HepG2 (cell line): ENCODE measurements at regions not wholly inside any gene's neighbourhood (a gene's known extent, or its start where the extent isn't known, plus 50 kb on each side); places are given as distances from the start of the nearest gene placed in this dataset.

ENCODE experiments used
- ATAC-seq: fragments of 200-7000 bp; cut with Tn5 transposase; 3 replicates; pipeline ENCODE4 v1.9.1; 2020; ENCODE audit warnings: mild to moderate bottlenecking, moderate library complexity
- BruUV-seq: library from RNA; stranded (reverse); fragments of 400-500 nt; replicated peaks from 2 replicates; lab custom pipeline; 2021; lab: Mats Ljungman, UMichigan
- CTCF ChIA-PET: fragments of 300-600 bp; formaldehyde crosslinking; extraction: SDS; loops from one replicate; lab custom pipeline; 2021; ENCODE audit warnings: low total read pairs, inconsistent platforms, low intra/inter-chr PET ratio; lab: Yijun Ruan, JAX
- POLR2A ChIA-PET: fragments of 350-600 bp; sonication (Branson Sonifier 250); formaldehyde crosslinking; loops from one replicate; lab custom pipeline; 2020; ENCODE audit warnings: antibody characterized with exemption, inconsistent platforms; lab: Yijun Ruan, JAX
- DNase-seq: peaks from one replicate; pipeline ENCODE4 v3.0.0-alpha.2; 2015; ENCODE audit warnings: low spot score
- FAIRE-seq: peaks from 3 replicates; lab custom pipeline; 2011; peaks lifted over from hg19 to GRCh38; lab: Jason Lieb, UNC
- H2AFZ ChIP-seq: one replicate; pipeline ENCODE4 v1.6.1; 2011; ENCODE audit warnings: low read length, inconsistent platforms
- H3K27ac ChIP-seq: fragments of 300-600 bp; 3 replicates; pipeline ENCODE4 v1.8.0; 2011; ENCODE audit warnings: mixed run types, mild to moderate bottlenecking, mixed read lengths, low read length, inconsistent platforms; ENCODE audit not compliant: insufficient read depth; ENCODE audit errors: extremely low read length
- H3K27me3 ChIP-seq, 2 experiments: fragments of 200-600 bp in 1 of 2; 2 replicates in 1 of 2; 3 replicates in 1 of 2; pipeline versions ENCODE4 v1.6.0 to v1.8.0; 2011; ENCODE audit warnings: low read length in 2 of 2, mild to moderate bottlenecking in 2 of 2, moderate library complexity in 2 of 2, inconsistent platforms in 1 of 2; ENCODE audit not compliant: insufficient read depth in 2 of 2, control insufficient read depth in 1 of 2
- H3K36me3 ChIP-seq, 2 experiments: fragments of 200-600 bp in 1 of 2; replicated peaks in 1 of 2; 2 replicates in 1 of 2; 3 replicates in 1 of 2; pipeline versions ENCODE4 v1.5.1 to v1.8.0; 2011; ENCODE audit warnings: low read length in 2 of 2, inconsistent platforms in 1 of 2; ENCODE audit not compliant: insufficient read depth in 2 of 2, control insufficient read depth in 1 of 2
- H3K4me1 ChIP-seq: 2 replicates; pipeline ENCODE4 v1.5.1; 2012; ENCODE audit warnings: low read length, inconsistent platforms; ENCODE audit not compliant: insufficient read depth
- H3K4me2 ChIP-seq: 2 replicates; pipeline ENCODE4 v1.6.0; 2011; ENCODE audit warnings: low read depth, low read length, inconsistent platforms
- H3K4me3 ChIP-seq, 3 experiments: fragments of 200-600 bp in 1 of 3; sonication (generic), shearing (Covaris generic) in 1 of 3; replicated peaks in 1 of 3; 2 replicates each; pipeline ENCODE4 v1.5.1; 2011 to 2016; ENCODE audit warnings: low read length in 3 of 3, inconsistent platforms in 2 of 3, low read depth in 2 of 3, mild to moderate bottlenecking in 2 of 3, control low read depth in 1 of 3, mixed read lengths in 1 of 3; ENCODE audit not compliant: insufficient read depth in 1 of 3
- H3K79me2 ChIP-seq: one replicate; pipeline ENCODE4 v1.6.1; 2011; ENCODE audit warnings: low read length, inconsistent platforms; ENCODE audit not compliant: insufficient read depth
- H3K9ac ChIP-seq: 2 replicates; pipeline ENCODE4 v1.6.0; 2011; ENCODE audit warnings: mild to moderate bottlenecking, low read depth, low read length, inconsistent platforms; ENCODE audit not compliant: insufficient read depth
- H3K9me3 ChIP-seq: 2 replicates; pipeline ENCODE4 v1.5.1; 2012; ENCODE audit warnings: mild to moderate bottlenecking, low read length
- H4K20me1 ChIP-seq: 2 replicates; pipeline ENCODE4 v1.6.0; 2011; ENCODE audit warnings: inconsistent platforms, mild to moderate bottlenecking, low read length, moderate library complexity; ENCODE audit not compliant: insufficient read depth
- ARID2 ChIP-seq: sonication (generic); formaldehyde crosslinking; IDR thresholded peaks from 2 replicates; pipeline ENCODE4 v1.8.1; 2022; ENCODE audit warnings: mild to moderate bottlenecking, missing genetic modification reagents, borderline replicate concordance
- ARID3A ChIP-seq: IDR thresholded peaks from 2 replicates; pipeline ENCODE4 v1.6.1; 2012; ENCODE audit warnings: low read depth, low read length, improper control_type of control experiment
- DNMT1 ChIP-seq: sonication (generic); formaldehyde crosslinking; IDR thresholded peaks from 2 replicates; pipeline ENCODE4 v1.5.1; 2020; ENCODE audit warnings: mild to moderate bottlenecking, missing genetic modification reagents
- FOXA3 ChIP-seq: IDR thresholded peaks from 2 replicates; pipeline ENCODE4 v1.6.1; 2016; ENCODE audit warnings: missing genetic modification reagents, missing compliant biosample characterization
- HMG20B ChIP-seq: conservative IDR thresholded peaks from 2 replicates; pipeline ENCODE4 v1.6.1; 2016; ENCODE audit warnings: missing genetic modification reagents, missing compliant biosample characterization
- IRX3 ChIP-seq: sonication (generic); formaldehyde crosslinking; IDR thresholded peaks from 2 replicates; pipeline ENCODE4 v1.8.1; 2023; ENCODE audit warnings: mild to moderate bottlenecking, low read depth, missing genetic modification reagents, borderline replicate concordance
- JARID2 ChIP-seq: sonication (generic); formaldehyde crosslinking; IDR thresholded peaks from 2 replicates; pipeline ENCODE4 v1.8.1; 2023; ENCODE audit warnings: missing genetic modification reagents, inconsistent platforms; ENCODE audit not compliant: insufficient replicate concordance
- MED13 ChIP-seq: sonication (generic); formaldehyde crosslinking; IDR thresholded peaks from 2 replicates; pipeline ENCODE4 v1.5.0; 2020; ENCODE audit warnings: missing genetic modification reagents
- NFKBIZ ChIP-seq: IDR thresholded peaks from 2 replicates; pipeline ENCODE4 v1.6.1; 2018; ENCODE audit warnings: missing genetic modification reagents, missing compliant biosample characterization
- PLSCR1 ChIP-seq: sonication (generic); formaldehyde crosslinking; IDR thresholded peaks from 2 replicates; pipeline ENCODE4 v1.5.0; 2020; ENCODE audit warnings: missing genetic modification reagents, mild to moderate bottlenecking, borderline replicate concordance
- RORA ChIP-seq: sonication (generic); formaldehyde crosslinking; IDR thresholded peaks from 2 replicates; pipeline ENCODE4 v1.5.0; 2020; ENCODE audit warnings: mild to moderate bottlenecking, missing genetic modification reagents, moderate library complexity
- SCMH1 ChIP-seq: sonication (generic); formaldehyde crosslinking; IDR thresholded peaks from 2 replicates; pipeline ENCODE4 v1.9.0; 2021; ENCODE audit warnings: missing genetic modification reagents, mild to moderate bottlenecking, borderline replicate concordance
- SIX4 ChIP-seq: sonication (generic); formaldehyde crosslinking; IDR thresholded peaks from 2 replicates; pipeline ENCODE4 v1.4.0; 2020; ENCODE audit warnings: missing genetic modification reagents
- SMC3 ChIP-seq: IDR thresholded peaks from 2 replicates; pipeline ENCODE4 v1.6.1; 2011; ENCODE audit warnings: low read length, improper control_type of control experiment
- SP2 ChIP-seq: sonication (generic); formaldehyde crosslinking; IDR thresholded peaks from 2 replicates; pipeline ENCODE4 v1.5.1; 2020; ENCODE audit warnings: mild to moderate bottlenecking, missing genetic modification reagents
- SPEN ChIP-seq: sonication (generic); formaldehyde crosslinking; IDR thresholded peaks from 2 replicates; pipeline ENCODE4 v1.5.1; 2020; ENCODE audit warnings: low read depth, mild to moderate bottlenecking, missing genetic modification reagents
- SRF ChIP-seq: IDR thresholded peaks from 2 replicates; pipeline ENCODE4 v1.6.1; 2011; ENCODE audit warnings: mild to moderate bottlenecking, low read depth, low read length, moderate library complexity
- TFDP1 ChIP-seq: IDR thresholded peaks from 2 replicates; pipeline ENCODE4 v1.6.1; 2016; ENCODE audit warnings: missing compliant biosample characterization, missing genetic modification reagents, borderline replicate concordance
- YEATS2 ChIP-seq: sonication (generic); formaldehyde crosslinking; IDR thresholded peaks from 2 replicates; pipeline ENCODE4 v1.4.0; 2020; ENCODE audit warnings: missing genetic modification reagents, borderline replicate concordance
- ZNF3 ChIP-seq: IDR thresholded peaks from 2 replicates; pipeline ENCODE4 v1.7.0; 2017; ENCODE audit warnings: inconsistent platforms
- ZNF547 ChIP-seq: sonication (generic); formaldehyde crosslinking; IDR thresholded peaks from 2 replicates; pipeline ENCODE4 v1.5.1; 2020; ENCODE audit warnings: mild to moderate bottlenecking, missing genetic modification reagents
- ZNF740 ChIP-seq: sonication (generic); formaldehyde crosslinking; IDR thresholded peaks from 2 replicates; pipeline ENCODE4 v1.4.0; 2020; ENCODE audit warnings: missing genetic modification reagents
- in situ Hi-C: cut with HindIII; loops from 2 replicates; pipeline ENCODE4 v1.10.0; 2017; ENCODE audit warnings: low pct_unique_long_range_greater_than_20kb; ENCODE audit not compliant: extremely low pct_ligation_motif_present
- intact Hi-C: fragments of 100-400 bp; cut with micrococcal nuclease; formaldehyde crosslinking; loops from one replicate; pipeline ENCODE4 v1.10.0; 2022; ENCODE audit not compliant: unreplicated experiment

- TF ChIP-seq DNMT1, result no peak
- TF ChIP-seq ARID3A, result no peak
- no peak for TF ChIP-seq ZNF740
- TF ChIP-seq ZNF3 (CRISPR knock-in tag), result no peak
- TF ChIP-seq SMC3, result no peak
- no peak for TF ChIP-seq SRF
- no peak for TF ChIP-seq SPEN (CRISPR knock-in tag)
These were observed 136.9 kb downstream of the MBL2 start (continued) for GRCh38 chr10:52635651-52636050.

GRCh38 chr10:52636874-52637273 is 135.7 kb downstream of the MBL2 start:
- in situ Hi-C loops (no loop called here), intact Hi-C loops (no loop called here)
- no peak overlapping the region for H3K9ac ChIP-seq
- ChIA-PET CTCF (no interaction called here), POLR2A (no interaction called here)
- no peak overlapping the region for H3K4me3 ChIP-seq
- no peaks in the 10 kb centered on the region for H3K79me2 ChIP-seq
- no peaks in the 10 kb centered on the region for H4K20me1 ChIP-seq
- no peak overlapping the region for H2AFZ ChIP-seq
- ATAC-seq (no peak), FAIRE-seq (no peak), DNase-seq (no peak)
- H3K4me2 ChIP-seq, result no peak overlapping the region
- H3K27me3 ChIP-seq, result no peaks in the 10 kb centered on the region
- no peaks in the 10 kb centered on the region for H3K36me3 ChIP-seq
- BruUV-seq, result no TSS peak
- H3K4me1 ChIP-seq, result peaks cover 19% of the 10 kb centered on the region
- H3K27ac ChIP-seq, result no peak overlapping the region
- H3K9me3 ChIP-seq, result no peaks in the 10 kb centered on the region
- TF ChIP-seq ARID2 (no peak), YEATS2 (no peak), SIX4 (CRISPR knock-in tag) (no peak), SCMH1 (CRISPR knock-in tag) (no peak), FOXA3 (no peak), PLSCR1 (CRISPR knock-in tag) (no peak), SP2 (CRISPR knock-in tag) (no peak), IRX3 (CRISPR knock-in tag) (no peak), HMG20B (CRISPR knock-in tag) (no peak), JARID2 (CRISPR knock-in tag) (no peak), RORA (CRISPR knock-in tag) (no peak), MED13 (no peak), NFKBIZ (no peak), ZNF547 (CRISPR knock-in tag) (no peak), TFDP1 (CRISPR knock-in tag) (no peak)
